GM19324 (cell line): ENCODE measurements at regions not wholly inside any gene's neighbourhood (a gene's known extent, or its start where the extent isn't known, plus 50 kb on each side); places are given as distances from the start of the nearest gene placed in this dataset.

Experiments used
- ATAC-seq: cut with Tn5 transposase; IDR thresholded peaks from one replicate; pipeline ENCODE4 v1.9.1; 2021; ENCODE audit warnings: mild to moderate bottlenecking, moderate library complexity; ENCODE audit not compliant: unreplicated experiment, low FRiP score

- ATAC-seq: no peak
Measured at GRCh38 chr4:162265802-162266201, 102.0 kb upstream of the FSTL5 start.

- ATAC-seq: no peak
Measured at GRCh38 chr4:162245051-162245450, 81.3 kb upstream of the FSTL5 start.

- ATAC-seq: no peak
Measured at GRCh38 chr4:162241857-162242256, 78.1 kb upstream of the FSTL5 start.

- no peak for ATAC-seq
Measured at GRCh38 chr4:162239992-162240769, 76.4 kb upstream of the FSTL5 start.

GRCh38 chr4:162237676-162238075 lies 73.9 kb upstream of the FSTL5 start:
- no peak for ATAC-seq

- no peak for ATAC-seq
Measured at GRCh38 chr4:162234595-162234994, 70.8 kb upstream of the FSTL5 start.

- ATAC-seq: no peak
Measured at GRCh38 chr4:162232349-162232748, 68.5 kb upstream of the FSTL5 start.

GRCh38 chr4:162229670-162230069 lies 65.9 kb upstream of the FSTL5 start:
- ATAC-seq: no peak

- no peak for ATAC-seq
Measured at GRCh38 chr4:162221148-162221547, 57.3 kb upstream of the FSTL5 start.
